GM12878 (cell line): ENCODE measurements at regions not wholly inside any gene's neighbourhood (a gene's known extent, or its start where the extent isn't known, plus 50 kb on each side); places are given as distances from the start of the nearest gene placed in this dataset.

ENCODE experiments used
- ATAC-seq: fragments of 200-7000 bp; cut with Tn5 transposase; 3 replicates; pipeline ENCODE4 v1.9.1; 2020; ENCODE audit warnings: mild to moderate bottlenecking, moderate library complexity
- BruUV-seq: library from RNA; stranded (reverse); fragments of 400-500 nt; replicated peaks from 2 replicates; lab custom pipeline; 2021; lab: Mats Ljungman, UMichigan
- CTCF ChIA-PET: fragments of 300-600 bp; sonication (Branson Sonifier 250); formaldehyde crosslinking; extraction: SDS; loops from one replicate; lab custom pipeline; 2021; ENCODE audit warnings: inconsistent platforms; lab: Yijun Ruan, JAX
- POLR2A ChIA-PET: fragments of 350-600 bp; formaldehyde crosslinking; extraction: SDS; loops from one replicate; lab custom pipeline; 2021; ENCODE audit warnings: inconsistent platforms; lab: Charles Lee
- RAD21 ChIA-PET: fragments of 300-600 bp; sonication (Branson Sonifier 250); formaldehyde crosslinking; loops from one replicate; lab custom pipeline; 2023; ENCODE audit warnings: antibody characterized with exemption; ENCODE audit not compliant: unreplicated experiment; lab: Charles Lee
- SMC1A ChIA-PET: fragments of 300-600 bp; sonication (Branson Sonifier 250); formaldehyde crosslinking; loops from one replicate; lab custom pipeline; 2023; ENCODE audit not compliant: unreplicated experiment, uncharacterized antibody; lab: Charles Lee
- DNase-seq: peaks from one replicate; pipeline ENCODE4 v3.0.0-alpha.2; 2011; ENCODE audit warnings: low read depth, low spot score
- FAIRE-seq: peaks from 3 replicates; lab custom pipeline; 2011; peaks lifted over from hg19 to GRCh38; lab: Jason Lieb, UNC
- H2AFZ ChIP-seq: 2 replicates; pipeline ENCODE4 v1.6.0; 2011; ENCODE audit warnings: low read depth, low read length, control low read depth; ENCODE audit not compliant: control insufficient read depth
- H3K27ac ChIP-seq: 2 replicates; pipeline ENCODE4 v1.5.1; 2011; ENCODE audit warnings: control low read depth; ENCODE audit not compliant: control insufficient read depth, insufficient read depth
- H3K27me3 ChIP-seq, 2 experiments: replicated peaks in 1 of 2; 2 replicates each; pipeline versions ENCODE4 v1.6.0 to v1.6.1; 2011; ENCODE audit warnings: low read length in 1 of 2; ENCODE audit not compliant: control insufficient read depth in 2 of 2, insufficient read depth in 2 of 2
- H3K36me3 ChIP-seq, 2 experiments: 2 replicates each; pipeline ENCODE4 v1.5.1; 2011; ENCODE audit warnings: low read length in 1 of 2; ENCODE audit not compliant: control insufficient read depth in 2 of 2, insufficient read depth in 2 of 2
- H3K4me1 ChIP-seq: 2 replicates; pipeline ENCODE4 v1.6.1; 2011; ENCODE audit warnings: mild to moderate bottlenecking, low read length, moderate library complexity, mixed read lengths; ENCODE audit not compliant: control insufficient read depth, insufficient read depth
- H3K4me2 ChIP-seq: 2 replicates; pipeline ENCODE4 v1.6.0; 2011; ENCODE audit warnings: control low read depth; ENCODE audit not compliant: control insufficient read depth, insufficient read depth
- H3K4me3 ChIP-seq: fragments of 200-600 bp; sonication (generic); 2 replicates; pipeline ENCODE4 v1.5.1; 2016
- H3K79me2 ChIP-seq: 2 replicates; pipeline ENCODE4 v1.6.0; 2011; ENCODE audit warnings: low read length; ENCODE audit not compliant: control insufficient read depth, insufficient read depth
- H3K9ac ChIP-seq: 2 replicates; pipeline ENCODE4 v1.8.0; 2011; ENCODE audit warnings: low read length, control low read depth, mixed read lengths; ENCODE audit not compliant: control insufficient read depth, insufficient read depth
- H3K9me3 ChIP-seq: replicated peaks from 3 replicates; pipeline ENCODE4 v1.5.1; 2011; ENCODE audit warnings: mild to moderate bottlenecking, low read length; ENCODE audit not compliant: control insufficient read depth, insufficient read depth
- H4K20me1 ChIP-seq: 2 replicates; pipeline ENCODE4 v1.6.0; 2011; ENCODE audit not compliant: control insufficient read depth, insufficient read depth
- IKZF2 ChIP-seq, 2 experiments: fragments of 450-650 bp; IDR thresholded peaks; 2 replicates each; pipeline ENCODE4 v1.6.1; 2017; ENCODE audit warnings: mild to moderate bottlenecking in 2 of 2, moderate library complexity in 2 of 2
- KLF5 ChIP-seq: fragments of 450-650 bp; IDR thresholded peaks from 2 replicates; pipeline ENCODE4 v1.6.1; 2014; ENCODE audit warnings: mild to moderate bottlenecking; ENCODE audit not compliant: partially characterized antibody
- MTA3 ChIP-seq: IDR thresholded peaks from 2 replicates; pipeline ENCODE4 v1.6.1; 2012; ENCODE audit warnings: low read length, inconsistent platforms, borderline replicate concordance
- NRF1 ChIP-seq: conservative IDR thresholded peaks from 2 replicates; pipeline ENCODE4 v1.6.1; 2011; ENCODE audit warnings: mild to moderate bottlenecking, low read depth, low read length, improper control_type of control experiment
- SKIL ChIP-seq: fragments of 450-650 bp; IDR thresholded peaks from 2 replicates; pipeline ENCODE4 v1.6.1; 2017; ENCODE audit warnings: mild to moderate bottlenecking, low read depth, inconsistent platforms; ENCODE audit not compliant: poor library complexity, severe bottlenecking
- WGBS: methylation state at CpG from one replicate; pipeline ENCODE4 v1.1.6; 2016; ENCODE audit warnings: low lambda C conversion rate; ENCODE audit not compliant: insufficient replicate concordance, insufficient coverage; ENCODE audit errors: missing lambda C conversion rate; 5-methylcytosine and 5-hydroxymethylcytosine counted together
- in situ Hi-C: fragments of 300-500 bp; cut with MboI; formaldehyde crosslinking; loops from 9 replicates; pipeline ENCODE4 v1.14.3; 2018; ENCODE audit warnings: mixed read lengths
- intact Hi-C: fragments of 100-400 bp; cut with micrococcal nuclease; formaldehyde crosslinking; loops from one replicate; pipeline ENCODE4 v1.14.2; 2022; ENCODE audit not compliant: unreplicated experiment
- TF ChIP-seq, protein P1 (sequence below): IDR thresholded peaks from 2 replicates; pipeline ENCODE4 v1.6.1; 2012; ENCODE audit warnings: low read depth, low read length, improper control_type of control experiment

DNA sequence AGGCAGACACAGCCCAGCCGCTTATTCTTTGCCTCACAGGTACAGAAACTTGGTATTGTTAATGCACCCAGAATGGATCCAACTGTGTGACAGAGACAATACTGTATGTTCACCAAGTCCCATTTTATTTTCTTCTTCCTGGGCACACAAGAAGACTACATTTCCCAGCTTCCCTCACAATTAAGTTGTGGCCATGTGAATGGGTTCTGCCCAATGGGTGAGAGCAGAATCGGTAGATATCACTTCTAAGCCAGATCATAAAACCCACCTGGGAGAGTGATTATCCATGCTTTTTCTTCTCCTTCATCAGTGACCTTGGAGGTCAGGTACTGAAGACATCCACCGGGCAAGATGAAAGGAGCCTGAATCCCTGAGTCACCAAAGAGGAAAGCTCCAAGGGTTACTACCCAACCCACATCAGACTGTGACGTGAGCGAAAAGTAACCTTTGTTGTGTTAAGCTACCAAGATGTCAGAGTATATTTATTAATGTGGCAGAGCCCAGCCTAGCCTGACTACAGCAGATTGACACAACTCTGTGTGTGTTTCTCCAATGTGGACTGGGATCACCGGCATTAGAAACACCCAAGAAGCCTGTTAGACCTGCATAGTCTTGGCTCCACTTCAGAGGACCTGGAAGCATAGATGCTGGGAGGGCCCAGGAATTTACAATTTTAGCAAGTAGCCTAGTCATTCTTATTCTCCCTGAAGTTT, 79.1 kb upstream of the GRIK3 start:
- no peak for ATAC-seq
- SMC1A ChIA-PET: no interaction called here
- no peak for FAIRE-seq
- Histone ChIP-seq H3K27me3 (no peaks in the 10 kb centered on the region; a peak in 1 of 4 replicates), H3K4me1 (no peaks in the 10 kb centered on the region), H3K9ac (no peak overlapping the region), H2AFZ (no peak overlapping the region), H3K36me3 (no peaks in the 10 kb centered on the region), H3K4me3 (no peak overlapping the region), H3K4me2 (no peak overlapping the region), H3K79me2 (no peaks in the 10 kb centered on the region), H4K20me1 (no peaks in the 10 kb centered on the region), H3K9me3 (no peaks in the 10 kb centered on the region), H3K27ac (no peak overlapping the region)
- POLR2A ChIA-PET: no interaction called here
- 68% methylated on average over 6 of the region's 6 CpGs for WGBS
- intact Hi-C loops (no loop called here), in situ Hi-C loops (no loop called here)
- no peak for DNase-seq
- RAD21 ChIA-PET: no interaction called here
- BruUV-seq: no TSS peak
- TF ChIP-seq MTA3 (no peak), IKZF2 (IDR thresholded peaks at IDR 0.05) (no peak), KLF5 (no peak), NRF1 (no peak)
- CTCF ChIA-PET: no interaction called here

DNA sequence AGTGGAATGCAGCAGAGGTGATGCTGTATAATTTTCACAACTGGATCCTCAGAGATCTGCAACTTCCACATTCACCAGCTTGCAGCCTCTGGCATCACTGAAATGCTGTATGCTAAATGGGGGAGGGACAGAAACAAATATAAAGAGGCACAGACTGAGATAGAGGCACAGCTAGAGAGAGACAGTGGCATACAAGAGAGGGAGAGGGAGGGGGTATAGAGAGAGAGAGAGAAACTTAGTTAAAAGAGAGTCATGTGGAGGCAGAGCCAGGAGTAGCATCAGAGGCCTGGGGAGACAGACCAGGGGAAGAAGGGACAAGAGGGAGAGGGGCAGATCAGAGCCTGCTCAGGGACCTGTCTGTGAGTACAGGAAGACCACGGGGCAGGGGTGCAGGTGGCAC, 84.5 kb upstream of the GRIK3 start:
- in situ Hi-C loops (no loop called here), intact Hi-C loops (no loop called here)
- Histone ChIP-seq H3K79me2 (no peaks in the 10 kb centered on the region), H3K4me2 (no peak overlapping the region), H3K36me3 (no peaks in the 10 kb centered on the region), H3K4me1 (no peaks in the 10 kb centered on the region), H3K27me3 (no peaks in the 10 kb centered on the region; a peak in 1 of 4 replicates), H4K20me1 (no peaks in the 10 kb centered on the region), H3K9ac (no peak overlapping the region), H3K9me3 (no peaks in the 10 kb centered on the region), H2AFZ (no peak overlapping the region), H3K4me3 (no peak overlapping the region), H3K27ac (no peak overlapping the region)
- FAIRE-seq: no peak
- no TSS peak for BruUV-seq
- 0% methylated on average over 1 of the region's 1 CpG for WGBS
- no peak for ATAC-seq
- CTCF ChIA-PET: no interaction called here
- no peak for DNase-seq
- RAD21 ChIA-PET: no interaction called here
- TF ChIP-seq SKIL: no peak
- TF ChIP-seq, protein P1, sequence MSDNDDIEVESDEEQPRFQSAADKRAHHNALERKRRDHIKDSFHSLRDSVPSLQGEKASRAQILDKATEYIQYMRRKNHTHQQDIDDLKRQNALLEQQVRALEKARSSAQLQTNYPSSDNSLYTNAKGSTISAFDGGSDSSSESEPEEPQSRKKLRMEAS: no peak
- SMC1A ChIA-PET: no interaction called here
- POLR2A ChIA-PET: no interaction called here
